Karpas-422 (cell line): ENCODE measurements at regions not wholly inside any gene's neighbourhood (a gene's known extent, or its start where the extent isn't known, plus 50 kb on each side); places are given as distances from the start of the nearest gene placed in this dataset.
"Not testable (repeated sequence)": the region's sequence is repeated elsewhere in the genome, so short reads cannot be mapped to it uniquely, and the experiment has no call there.

Source experiments
- DNase-seq: peaks from one replicate; pipeline ENCODE4 v3.0.0-alpha.2; 2015
- H2AFZ ChIP-seq: fragments of 200-600 bp; sonication (generic); 2 replicates; pipeline ENCODE4 v1.6.1; 2014; ENCODE audit warnings: antibody characterized with exemption, low read length, mixed read lengths
- H3K27ac ChIP-seq: fragments of 200-600 bp; sonication (generic); 2 replicates; pipeline ENCODE4 v1.5.1; 2014; ENCODE audit warnings: mild to moderate bottlenecking, low read length, moderate library complexity
- H3K27me3 ChIP-seq: fragments of 200-600 bp; sonication (generic); 2 replicates; pipeline ENCODE4 v1.6.1; 2014; ENCODE audit warnings: low read length, mixed read lengths
- H3K36me3 ChIP-seq: fragments of 200-600 bp; sonication (generic); 2 replicates; pipeline ENCODE4 v1.6.1; 2014; ENCODE audit warnings: low read length, mixed read lengths; ENCODE audit not compliant: insufficient read depth
- H3K4me1 ChIP-seq: fragments of 200-600 bp; sonication (generic); 2 replicates; pipeline ENCODE4 v1.6.1; 2014; ENCODE audit warnings: mild to moderate bottlenecking, low read length, mixed read lengths
- H3K4me2 ChIP-seq: fragments of 200-600 bp; sonication (generic); 2 replicates; pipeline ENCODE4 v1.6.1; 2014; ENCODE audit warnings: low read length, low read depth, mild to moderate bottlenecking; ENCODE audit not compliant: poor library complexity, severe bottlenecking
- H3K4me3 ChIP-seq: fragments of 200-600 bp; sonication (generic); 2 replicates; pipeline ENCODE4 v1.5.1; 2014; ENCODE audit warnings: mild to moderate bottlenecking, antibody characterized with exemption, low read length, mixed read lengths
- H3K79me2 ChIP-seq: fragments of 200-600 bp; sonication (generic); 2 replicates; pipeline ENCODE4 v1.6.1; 2014; ENCODE audit warnings: mild to moderate bottlenecking, low read length, mixed read lengths
- H3K9ac ChIP-seq: fragments of 200-600 bp; sonication (generic); 2 replicates; pipeline ENCODE4 v1.6.0; 2014; ENCODE audit warnings: low read length
- H3K9me2 ChIP-seq: fragments of 200-600 bp; sonication (generic), shearing (Covaris generic); replicated peaks from 2 replicates; pipeline ENCODE4 v1.6.0; 2014; ENCODE audit warnings: mild to moderate bottlenecking, low read length, moderate library complexity; ENCODE audit not compliant: insufficient read depth
- H3K9me3 ChIP-seq: fragments of 300-700, 200-600 bp; sonication (generic); 2 replicates; pipeline ENCODE4 v1.6.1; 2014; ENCODE audit warnings: low read length, mixed read lengths
- H4K20me1 ChIP-seq: fragments of 200-600 bp; sonication (generic); 2 replicates; pipeline ENCODE4 v1.6.1; 2014; ENCODE audit warnings: mild to moderate bottlenecking, antibody characterized with exemption, low read length, low read depth; ENCODE audit not compliant: insufficient read depth

GRCh38 chr9:12318732-12319685, 374.2 kb upstream of the TYRP1 start:
- Histone ChIP-seq H3K36me3 (no peaks in the 10 kb centered on the region), H3K9me2 (no peaks in the 10 kb centered on the region), H3K4me3 (no peak overlapping the region), H3K4me1 (no peaks in the 10 kb centered on the region), H4K20me1 (no peaks in the 10 kb centered on the region), H2AFZ (no peak overlapping the region), H3K79me2 (no peaks in the 10 kb centered on the region), H3K4me2 (no peak overlapping the region), H3K27ac (no peak overlapping the region), H3K27me3 (no peaks in the 10 kb centered on the region), H3K9me3 (peaks cover 20% of the 10 kb centered on the region), H3K9ac (no peak overlapping the region)
- DNase-seq = no peak

- no peak for DNase-seq
- Histone ChIP-seq H3K36me3 (no peaks in the 10 kb centered on the region), H3K4me3 (no peak overlapping the region), H3K27me3 (no peaks in the 10 kb centered on the region), H3K27ac (no peak overlapping the region), H3K9me3 (peaks cover 13% of the 10 kb centered on the region), H3K4me1 (no peaks in the 10 kb centered on the region), H3K79me2 (no peaks in the 10 kb centered on the region), H3K9me2 (no peaks in the 10 kb centered on the region; the same call in 1 of the 2 replicates), H3K4me2 (no peak overlapping the region), H4K20me1 (no peaks in the 10 kb centered on the region), H3K9ac (no peak overlapping the region), H2AFZ (no peak overlapping the region)
Observed at GRCh38 chr9:12329623-12329985, 363.6 kb upstream of the TYRP1 start.

DNA sequence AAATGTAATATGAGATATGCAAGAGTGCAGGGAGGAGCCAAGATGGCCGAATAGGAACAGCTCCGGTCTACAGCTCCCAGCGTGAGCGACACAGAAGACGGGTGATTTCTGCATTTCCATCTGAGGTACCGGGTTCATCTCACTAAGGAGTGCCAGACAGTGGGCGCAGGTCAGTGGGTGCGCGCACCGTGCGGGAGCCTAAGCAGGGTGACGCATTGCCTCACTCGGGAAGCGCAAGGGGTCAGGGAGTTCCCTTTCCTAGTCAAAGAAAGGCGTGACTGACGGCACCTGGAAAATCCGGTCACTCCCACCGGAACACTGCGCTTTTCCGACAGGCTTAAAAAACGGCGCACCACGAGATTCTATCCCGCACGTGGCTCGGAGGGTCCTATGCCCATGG, 359.2 kb upstream of the TYRP1 start:
- H3K4me3 ChIP-seq, H4K20me1 ChIP-seq, H3K4me2 ChIP-seq, H3K79me2 ChIP-seq, DNase-seq, H3K9me3 ChIP-seq, H3K27ac ChIP-seq, H3K9me2 ChIP-seq, H2AFZ ChIP-seq, H3K36me3 ChIP-seq, H3K27me3 ChIP-seq, H3K9ac ChIP-seq, H3K4me1 ChIP-seq: not testable (repeated sequence)

DNA sequence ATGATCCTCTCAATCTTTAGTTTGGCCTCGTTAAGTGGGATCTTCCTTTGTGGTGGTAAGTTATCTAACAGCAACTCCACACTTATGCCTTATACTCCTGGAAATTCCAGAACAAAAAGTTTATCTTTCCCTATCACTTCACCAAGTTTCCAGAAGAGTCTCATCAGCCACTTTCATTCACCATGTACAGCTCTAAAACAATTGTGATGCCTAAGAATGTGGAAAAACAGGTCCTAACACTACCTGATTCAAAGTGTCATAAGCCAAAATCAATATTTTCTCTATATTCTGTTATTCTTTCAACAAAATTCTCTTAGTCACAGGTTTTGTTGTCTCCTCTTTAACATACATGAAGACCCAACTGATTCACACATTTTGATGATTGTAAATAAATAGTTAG, 342.4 kb upstream of the TYRP1 start:
- Histone ChIP-seq H3K36me3 (no peaks in the 10 kb centered on the region), H3K9me2 (no peaks in the 10 kb centered on the region), H3K27me3 (no peaks in the 10 kb centered on the region), H3K9ac (no peak overlapping the region), H3K4me2 (no peak overlapping the region), H3K27ac (no peak overlapping the region), H3K79me2 (no peaks in the 10 kb centered on the region), H3K9me3 (peaks cover 28% of the 10 kb centered on the region), H2AFZ (no peak overlapping the region), H4K20me1 (no peaks in the 10 kb centered on the region), H3K4me1 (no peaks in the 10 kb centered on the region), H3K4me3 (no peak overlapping the region)
- DNase-seq = no peak

- no peak overlapping the region for H3K27ac ChIP-seq
- DNase-seq = no peak
- H3K9me3 ChIP-seq = peaks cover 28% of the 10 kb centered on the region
- no peaks in the 10 kb centered on the region for H4K20me1 ChIP-seq
- no peak overlapping the region for H2AFZ ChIP-seq
- H3K4me1 ChIP-seq = no peaks in the 10 kb centered on the region
- no peaks in the 10 kb centered on the region for H3K27me3 ChIP-seq
- no peaks in the 10 kb centered on the region for H3K36me3 ChIP-seq
- no peaks in the 10 kb centered on the region for H3K79me2 ChIP-seq
- H3K4me3 ChIP-seq = no peak overlapping the region
- no peak overlapping the region for H3K9ac ChIP-seq
- H3K9me2 ChIP-seq = no peaks in the 10 kb centered on the region
- no peak overlapping the region for H3K4me2 ChIP-seq
Observed at GRCh38 chr9:12351293-12352044, 341.7 kb upstream of the TYRP1 start.

DNA sequence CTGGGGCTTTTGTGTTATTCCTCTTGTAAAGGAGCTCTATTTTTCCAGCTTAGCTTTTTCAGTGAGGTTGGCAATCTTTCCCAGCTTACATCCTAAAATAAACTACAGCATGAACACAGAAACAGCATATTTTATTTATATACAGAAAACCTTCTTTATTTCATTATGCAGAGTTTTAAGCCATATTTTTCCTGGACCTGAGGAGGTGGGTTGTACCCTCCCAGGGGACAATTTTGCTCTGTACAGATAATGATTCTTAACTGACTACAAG, 341.2 kb upstream of the TYRP1 start:
- Histone ChIP-seq H3K79me2 (no peaks in the 10 kb centered on the region), H3K4me3 (no peak overlapping the region), H3K4me1 (no peaks in the 10 kb centered on the region), H3K27me3 (no peaks in the 10 kb centered on the region), H4K20me1 (no peaks in the 10 kb centered on the region), H2AFZ (no peak overlapping the region), H3K36me3 (no peaks in the 10 kb centered on the region), H3K9me3 (peaks cover 29% of the 10 kb centered on the region), H3K27ac (no peak overlapping the region), H3K9me2 (no peaks in the 10 kb centered on the region), H3K4me2 (no peak overlapping the region), H3K9ac (no peak overlapping the region)
- DNase-seq = no peak

- Histone ChIP-seq H3K4me1 (no peaks in the 10 kb centered on the region), H3K9me3 (peaks cover 23% of the 10 kb centered on the region), H3K79me2 (no peaks in the 10 kb centered on the region), H3K9me2 (no peaks in the 10 kb centered on the region), H3K9ac (no peak overlapping the region), H3K36me3 (no peaks in the 10 kb centered on the region), H4K20me1 (no peaks in the 10 kb centered on the region), H2AFZ (no peak overlapping the region), H3K27ac (no peak overlapping the region), H3K4me2 (no peak overlapping the region), H3K4me3 (no peak overlapping the region), H3K27me3 (no peaks in the 10 kb centered on the region)
- DNase-seq = no peak
Observed at GRCh38 chr9:12363439-12363838, 329.7 kb upstream of the TYRP1 start.

DNA sequence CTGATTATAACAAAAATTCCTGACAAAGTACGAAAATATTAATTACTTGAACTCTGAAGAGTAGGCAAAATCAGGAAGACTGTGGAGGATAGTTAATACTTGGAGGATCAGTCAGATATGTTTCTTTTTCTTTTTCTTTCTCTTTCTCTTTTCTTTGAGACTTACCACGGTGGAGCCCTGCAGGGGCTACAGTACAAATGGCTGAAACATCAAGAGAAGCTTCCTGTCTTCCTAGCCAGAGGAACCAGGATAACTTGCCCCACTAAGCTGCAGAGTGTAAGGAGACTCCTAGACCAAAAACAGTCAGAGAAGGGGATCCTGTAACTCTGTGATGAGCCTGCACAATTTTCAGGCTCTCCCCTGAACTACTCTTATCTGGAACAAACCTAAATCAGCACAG, 324.6 kb upstream of the TYRP1 start:
- DNase-seq = no peak
- no peak overlapping the region for H3K4me2 ChIP-seq
- no peaks in the 10 kb centered on the region for H3K27me3 ChIP-seq
- H3K9me3 ChIP-seq = peaks cover 34% of the 10 kb centered on the region
- H3K36me3 ChIP-seq = no peaks in the 10 kb centered on the region
- no peaks in the 10 kb centered on the region for H4K20me1 ChIP-seq
- no peaks in the 10 kb centered on the region for H3K4me1 ChIP-seq
- no peak overlapping the region for H2AFZ ChIP-seq
- no peak overlapping the region for H3K4me3 ChIP-seq
- H3K9ac ChIP-seq = no peak overlapping the region
- no peaks in the 10 kb centered on the region for H3K79me2 ChIP-seq
- H3K9me2 ChIP-seq = no peaks in the 10 kb centered on the region
- no peak overlapping the region for H3K27ac ChIP-seq
